Adipose tissue (tissue), 3 donors: ENCODE measurements at regions not wholly inside any gene's neighbourhood (a gene's known extent, or its start where the extent isn't known, plus 50 kb on each side); places are given as distances from the start of the nearest gene placed in this dataset.

Source experiments
- H3K27ac ChIP-seq: one replicate; pipeline ENCODE4 v1.5.1; 2013; ENCODE audit warnings: low read depth, low read length
- WGBS, 3 donors: extraction: QIAGEN DNeasy Blood & Tissue Kit; methylation state at CpG; one replicate each; pipeline ENCODE4 v1.1.7; 2013; 5-methylcytosine and 5-hydroxymethylcytosine counted together
- donor health status: healthy with polysubstance abuse.
- donor health status: Bipolar disorder and iron deficiency.
- donor health status: healthy.

DNA sequence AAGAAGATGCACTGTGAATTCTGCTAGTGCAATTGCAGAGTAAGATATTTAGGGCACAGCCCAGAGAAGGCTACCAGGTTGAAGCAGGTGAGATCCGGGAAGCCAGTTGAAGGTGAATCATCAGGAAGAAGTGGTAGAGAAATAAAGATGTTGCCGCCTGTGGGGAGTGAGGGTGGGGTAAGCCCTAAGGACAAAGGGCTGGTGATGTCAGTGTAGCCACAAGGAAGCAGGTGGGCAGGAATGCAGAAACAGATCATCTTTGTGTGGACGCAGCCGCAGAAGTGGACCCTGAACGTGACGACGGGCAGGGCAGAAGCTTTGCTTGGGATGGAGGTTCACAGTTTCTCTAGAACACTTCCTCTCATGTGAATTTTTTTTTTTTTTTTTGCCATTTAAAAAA is 164.2 kb downstream of the ACTL7B start:
- 72 to 88% (median 83%) methylated on average over 7 of the region's 7 CpGs for WGBS, 3 donors
- H3K27ac ChIP-seq = no peak overlapping the region

DNA sequence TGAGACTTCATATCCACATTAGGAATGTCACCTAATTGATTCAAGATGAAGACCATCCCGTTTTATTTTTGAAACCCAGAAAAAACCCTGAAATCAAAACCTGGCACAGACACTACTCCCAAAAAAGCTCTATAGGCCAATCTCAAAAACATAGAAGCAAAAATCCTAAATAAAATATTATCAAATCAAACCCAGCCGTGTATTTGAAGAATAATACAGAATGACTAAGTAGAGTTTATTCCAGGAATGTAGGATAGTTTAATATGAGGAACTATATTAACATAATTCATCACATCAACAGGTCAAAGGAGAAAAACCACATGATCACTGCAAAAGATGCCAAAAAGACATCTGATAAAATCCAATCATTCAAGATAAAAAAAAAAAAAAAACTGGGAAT is 167.1 kb downstream of the ACTL7B start:
- 62 to 76% (median 67%) methylated on average over 2 of the region's 2 CpGs for WGBS, 3 donors

DNA sequence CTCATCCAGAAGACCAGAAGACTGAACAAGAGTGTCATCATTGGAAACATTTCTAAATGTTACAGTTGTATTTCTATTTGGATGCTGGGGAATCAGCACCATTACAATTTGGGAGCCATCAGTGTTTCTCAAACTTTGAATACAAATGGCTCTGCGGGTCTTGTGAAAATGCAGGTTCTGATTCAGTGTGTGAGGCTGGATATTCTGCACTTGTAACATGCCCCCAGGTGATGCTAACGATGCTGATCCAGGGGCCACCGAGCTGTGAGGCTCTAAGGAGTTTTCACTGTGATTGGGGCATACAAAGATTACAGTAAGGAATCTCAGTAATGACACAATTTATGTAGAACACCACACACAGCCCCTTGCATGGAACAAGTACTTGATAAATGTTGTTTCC is 167.7 kb downstream of the ACTL7B start:
- 74 to 90% (median 86%) methylated on average over 3 of the region's 3 CpGs for WGBS, 3 donors
- no peak overlapping the region for H3K27ac ChIP-seq

More for the DNA sequence above, 167.1 kb downstream of the ACTL7B start:
- no peak overlapping the region for H3K27ac ChIP-seq

DNA sequence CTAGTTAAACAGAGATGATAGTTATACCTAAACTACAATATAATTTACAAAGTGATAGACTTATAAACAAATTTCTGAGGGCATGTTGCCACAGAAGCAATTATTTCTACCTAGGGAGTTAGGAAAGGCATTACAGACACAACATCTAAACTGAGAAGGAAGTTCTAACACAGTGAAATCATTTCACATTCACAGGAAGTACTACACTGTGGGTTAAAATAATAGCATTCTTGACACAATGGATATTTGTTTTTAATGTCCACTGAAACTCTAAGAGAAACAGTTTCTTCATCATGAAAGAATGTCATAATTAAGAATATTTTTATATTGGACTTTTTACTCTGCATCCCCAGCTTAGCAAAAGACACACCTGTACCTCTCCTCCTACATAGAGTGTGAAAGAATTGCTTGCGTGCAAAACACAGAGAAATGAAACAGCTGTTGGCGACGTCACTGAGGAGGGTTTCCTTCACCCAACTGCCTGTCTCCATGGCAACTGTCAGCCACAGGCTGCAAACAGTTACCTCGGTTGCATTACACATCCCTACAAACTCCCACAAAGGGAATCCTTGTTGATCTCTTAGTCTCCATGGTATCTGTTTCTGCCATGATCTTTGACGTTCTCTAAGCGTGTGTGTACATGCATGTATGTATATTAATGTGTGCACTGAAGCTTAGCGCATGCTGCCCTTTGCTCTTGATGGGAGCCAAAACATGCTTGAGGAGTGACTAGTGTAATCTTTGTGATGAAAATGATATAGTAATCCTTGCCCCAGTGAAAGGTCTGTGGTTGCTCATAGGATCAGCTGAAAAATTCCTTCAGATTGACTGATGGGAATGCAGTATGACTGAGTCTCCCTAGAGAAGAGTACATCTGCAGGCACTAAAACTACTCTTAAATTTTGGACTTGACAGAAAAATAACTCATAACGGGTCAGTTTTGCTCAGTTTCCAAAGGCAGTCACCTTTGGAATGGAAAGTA is 168.5 kb downstream of the ACTL7B start:
- 62 to 73% (median 67%) methylated on average over 8 of the region's 8 CpGs for WGBS, 3 donors

DNA sequence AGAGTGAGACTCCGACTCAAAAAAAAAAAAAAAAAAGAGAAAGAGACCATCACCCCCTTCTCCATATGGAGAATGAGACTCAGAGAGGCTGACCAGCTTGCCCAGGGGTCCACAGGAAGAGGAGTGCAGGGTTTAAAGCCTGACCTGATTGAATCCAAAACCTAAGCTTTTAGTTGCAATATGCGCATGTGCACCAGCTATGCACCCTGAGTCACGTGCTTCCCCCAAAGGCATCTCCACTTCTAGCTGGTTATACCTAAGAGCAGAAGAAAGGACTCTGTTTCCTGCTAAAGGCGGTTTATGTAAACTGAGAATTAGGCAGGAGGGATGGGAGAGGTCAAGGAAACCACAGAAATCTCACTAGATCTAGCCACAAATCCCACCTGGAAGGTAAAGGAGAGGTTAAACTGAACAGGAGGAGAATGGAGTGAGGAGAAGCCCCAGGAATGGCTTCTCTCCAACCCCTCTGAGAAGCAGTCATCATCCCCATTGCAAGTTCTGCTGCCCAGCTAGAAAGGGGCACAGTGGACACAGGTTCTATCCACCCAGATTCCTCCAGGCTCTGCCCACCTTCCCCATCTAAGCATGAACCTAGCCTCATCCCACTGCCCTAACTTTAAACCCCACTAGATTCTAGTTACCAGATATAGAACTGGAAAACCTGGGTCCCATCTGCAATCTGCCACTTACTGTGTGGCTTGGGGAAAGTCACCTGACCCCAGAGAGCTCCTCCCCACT is 171.3 kb downstream of the ACTL7B start:
- WGBS, 3 donors = 70 to 96% (median 91%) methylated on average over 3 to 4 of the region's 4 CpGs

More for the DNA sequence above, 168.5 kb downstream of the ACTL7B start:
- H3K27ac ChIP-seq = no peak overlapping the region

DNA sequence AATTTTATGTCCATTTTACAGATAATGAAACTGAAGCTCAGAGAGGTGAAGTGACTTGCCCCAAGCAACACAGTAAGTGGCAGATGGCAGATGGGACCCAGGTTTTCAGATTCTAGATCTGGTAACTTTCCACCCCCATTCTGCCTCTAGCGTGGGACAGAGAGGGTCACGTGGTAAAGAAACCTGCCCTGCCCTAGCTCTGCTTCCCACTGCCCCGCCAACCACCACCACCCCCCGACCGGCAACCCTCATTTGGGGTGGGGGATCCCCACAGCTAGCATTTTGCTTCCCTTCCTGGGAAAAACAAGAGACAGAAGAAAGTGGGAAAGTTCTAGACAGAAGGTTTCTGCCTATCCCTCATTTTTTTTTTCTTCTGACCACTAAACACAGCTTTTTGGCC is 172.5 kb downstream of the ACTL7B start:
- 90 to 94% (median 92%) methylated on average over 5 of the region's 5 CpGs for WGBS, 3 donors
- no peak overlapping the region for H3K27ac ChIP-seq

More for the DNA sequence above, 171.3 kb downstream of the ACTL7B start:
- H3K27ac ChIP-seq = no peak overlapping the region

DNA sequence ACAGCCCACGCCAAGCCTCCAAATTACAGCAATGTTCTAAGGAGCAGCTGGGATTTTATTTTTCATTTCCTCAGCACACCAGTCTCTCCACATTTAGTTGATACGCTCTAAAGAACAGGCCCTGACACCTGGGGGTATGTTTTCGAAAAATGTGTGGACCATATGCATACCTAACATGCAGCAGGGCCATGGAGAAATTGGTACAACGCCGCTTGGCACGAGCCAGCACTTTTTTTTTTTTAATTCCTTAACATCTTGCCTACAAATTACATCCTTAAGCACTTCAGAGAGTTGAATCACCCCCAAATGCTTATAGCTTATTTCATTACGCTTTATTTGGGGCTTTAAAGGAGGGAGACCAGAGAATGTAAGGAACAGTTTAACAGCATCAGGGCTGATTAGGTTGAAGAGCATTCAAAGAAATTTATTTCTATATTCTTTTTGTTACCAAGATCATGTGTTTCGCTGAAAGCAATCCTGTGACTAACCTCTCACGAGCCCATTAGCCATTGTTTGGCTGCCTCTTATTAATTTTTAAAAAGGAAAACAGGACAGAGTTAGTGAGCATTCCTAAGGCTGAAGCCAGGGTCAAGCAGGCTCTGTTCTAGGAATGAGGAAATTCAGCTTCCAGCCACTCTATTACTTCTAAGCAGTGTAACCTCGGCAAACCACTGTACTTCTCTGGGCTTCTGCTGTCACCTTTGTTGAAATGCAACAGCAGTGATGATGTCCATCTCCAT is 173.8 kb downstream of the ACTL7B start:
- no peak overlapping the region for H3K27ac ChIP-seq
- WGBS, 3 donors = 75 to 90% (median 86%) methylated on average over 10 of the region's 10 CpGs

DNA sequence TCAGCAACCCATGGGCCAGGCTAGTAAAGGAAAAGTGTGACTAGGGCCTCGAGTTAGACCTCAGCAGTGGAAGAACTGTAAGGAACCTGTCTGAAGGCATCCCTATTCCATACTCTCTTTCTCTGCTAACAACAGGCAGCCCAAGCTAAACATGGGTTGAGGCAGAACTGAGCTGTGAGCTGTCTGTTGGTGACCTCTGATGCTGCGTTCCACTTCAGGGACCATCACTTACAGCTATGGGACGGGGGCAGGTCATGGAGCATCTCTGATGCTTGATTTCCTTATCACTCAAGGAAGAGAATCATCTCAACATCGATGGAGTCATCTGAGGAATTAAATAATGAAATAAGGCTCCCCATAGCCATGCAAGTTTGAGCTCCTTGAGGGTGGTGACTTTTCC is 174.8 kb downstream of the ACTL7B start:
- WGBS, 3 donors = 84 to 92% (median 90%) methylated on average over 4 of the region's 4 CpGs
- no peak overlapping the region for H3K27ac ChIP-seq

DNA sequence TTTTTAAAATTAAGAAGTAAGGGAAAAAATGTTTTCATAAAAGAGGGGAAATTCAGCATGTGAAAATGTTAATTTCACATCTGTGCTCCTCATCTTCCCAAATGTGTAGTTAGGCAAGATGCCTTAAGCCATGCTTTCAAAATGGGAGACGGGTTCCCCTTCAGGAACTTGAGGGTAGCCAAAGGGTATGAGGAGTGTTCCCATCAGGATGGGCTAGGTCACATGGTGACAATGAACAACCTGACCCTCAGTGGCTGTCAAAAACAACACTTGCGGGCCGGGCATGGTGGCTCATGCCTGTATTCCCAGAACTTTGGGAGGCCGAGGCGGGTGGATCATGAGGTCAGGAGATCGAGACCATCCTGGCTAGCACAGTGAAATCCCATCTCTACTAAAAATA is 178.0 kb downstream of the ACTL7B start:
- H3K27ac ChIP-seq = no peak overlapping the region
- 87 to 99% (median 96%) methylated on average over 6 of the region's 6 CpGs for WGBS, 3 donors

DNA sequence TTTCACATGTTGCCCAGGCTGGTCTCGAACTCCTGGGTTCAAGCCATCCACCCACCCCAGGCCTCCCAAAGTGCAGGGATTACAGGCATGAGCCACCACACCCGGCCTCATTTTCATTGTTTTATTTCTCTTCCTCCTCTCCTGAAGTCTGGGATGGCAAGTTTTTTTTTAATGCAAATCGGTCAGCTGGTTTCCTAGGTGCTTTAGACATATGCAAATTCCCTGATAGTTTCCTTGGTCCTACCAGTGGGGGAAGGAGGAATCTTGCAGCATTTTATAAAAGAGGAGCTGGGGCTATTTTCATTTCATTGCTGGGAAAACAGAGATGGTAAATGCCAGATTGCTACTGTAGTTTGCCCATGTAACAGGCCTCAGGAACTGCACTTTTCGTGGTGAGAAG is 179.4 kb downstream of the ACTL7B start:
- WGBS, 3 donors = 66 to 86% (median 83%) methylated on average over 4 of the region's 4 CpGs
- H3K27ac ChIP-seq = no peak overlapping the region

DNA sequence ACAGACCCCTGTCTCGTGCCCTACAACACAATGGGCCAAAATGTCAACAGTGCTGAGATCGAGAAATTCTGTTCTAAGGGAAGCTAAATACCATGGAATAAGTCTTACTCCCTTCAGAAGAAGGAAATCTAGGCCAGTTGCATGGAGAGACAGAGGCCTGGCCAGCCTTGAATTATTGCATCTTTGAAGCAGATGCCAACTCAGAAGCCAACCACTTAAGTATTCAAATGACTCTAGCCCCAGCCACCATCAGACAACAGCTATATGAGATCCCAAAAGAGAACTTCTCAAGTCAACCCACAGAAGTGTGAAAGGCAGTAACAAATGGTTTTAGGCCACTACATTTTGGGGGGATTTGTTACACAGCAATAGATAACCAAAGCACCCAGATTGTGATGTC is 180.1 kb downstream of the ACTL7B start:
- H3K27ac ChIP-seq = no peak overlapping the region
- WGBS, 3 donors = 61 to 93% (median 88%) methylated on average over 2 of the region's 2 CpGs

DNA sequence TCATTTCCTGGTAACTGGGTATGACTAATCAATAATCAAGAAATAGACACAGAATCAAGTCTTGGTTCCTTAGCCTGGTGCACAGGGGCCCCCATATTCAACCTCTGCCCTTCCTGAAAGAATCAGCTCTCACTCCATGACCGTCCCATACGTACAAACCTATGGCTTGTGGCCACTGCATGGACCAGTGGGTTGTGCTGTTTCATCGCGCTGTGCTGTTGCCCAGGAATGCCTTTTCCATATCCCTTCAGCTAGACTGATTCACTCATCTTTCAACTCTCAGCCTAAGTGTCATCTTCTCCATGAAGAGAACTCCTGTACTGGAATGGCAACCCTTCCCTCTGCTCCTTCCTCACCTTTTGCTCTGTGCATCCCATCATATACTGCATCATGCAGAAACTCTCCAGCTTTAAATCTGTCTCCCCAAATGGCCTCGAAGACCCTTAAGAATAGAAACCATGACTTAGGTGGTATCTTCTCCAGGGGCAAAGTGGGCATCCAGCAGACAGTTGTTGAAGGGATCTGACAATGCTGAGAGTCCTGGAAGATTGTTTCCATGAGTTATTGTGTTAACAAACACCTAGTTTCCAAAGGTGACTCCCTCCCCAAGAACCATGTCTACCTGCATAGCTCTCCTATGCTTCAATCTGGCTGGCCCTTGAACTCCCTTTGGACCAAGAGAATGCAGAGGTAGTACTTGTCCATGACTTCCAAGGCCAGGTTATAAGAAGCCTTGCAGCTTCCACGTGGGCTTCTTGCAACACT is 180.8 kb downstream of the ACTL7B start:
- WGBS, 3 donors = 82 to 89% (median 88%) methylated on average over 6 of the region's 6 CpGs
- H3K27ac ChIP-seq = no peak overlapping the region

DNA sequence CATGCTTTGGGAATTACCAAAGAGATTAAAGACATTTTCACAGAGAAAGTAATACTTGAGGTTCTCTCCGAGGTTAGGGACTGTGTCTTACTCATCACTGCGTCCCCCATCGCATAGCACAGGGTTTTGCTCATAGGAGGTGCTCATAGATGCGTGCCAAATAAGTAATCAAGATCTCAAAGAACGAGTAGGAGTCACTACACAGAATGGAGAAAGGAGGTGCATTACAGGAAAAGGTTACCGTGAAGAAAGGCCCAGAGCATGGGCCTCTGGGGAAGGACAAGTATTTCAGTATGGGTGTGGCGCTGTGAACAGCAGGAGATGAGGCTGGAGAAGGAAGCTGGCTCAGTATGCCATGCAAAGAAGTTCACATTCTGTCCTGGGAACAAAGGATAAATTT is 182.4 kb downstream of the ACTL7B start:
- H3K27ac ChIP-seq = no peak overlapping the region
- WGBS, 3 donors = 69 to 79% (median 72%) methylated on average over 7 of the region's 7 CpGs

DNA sequence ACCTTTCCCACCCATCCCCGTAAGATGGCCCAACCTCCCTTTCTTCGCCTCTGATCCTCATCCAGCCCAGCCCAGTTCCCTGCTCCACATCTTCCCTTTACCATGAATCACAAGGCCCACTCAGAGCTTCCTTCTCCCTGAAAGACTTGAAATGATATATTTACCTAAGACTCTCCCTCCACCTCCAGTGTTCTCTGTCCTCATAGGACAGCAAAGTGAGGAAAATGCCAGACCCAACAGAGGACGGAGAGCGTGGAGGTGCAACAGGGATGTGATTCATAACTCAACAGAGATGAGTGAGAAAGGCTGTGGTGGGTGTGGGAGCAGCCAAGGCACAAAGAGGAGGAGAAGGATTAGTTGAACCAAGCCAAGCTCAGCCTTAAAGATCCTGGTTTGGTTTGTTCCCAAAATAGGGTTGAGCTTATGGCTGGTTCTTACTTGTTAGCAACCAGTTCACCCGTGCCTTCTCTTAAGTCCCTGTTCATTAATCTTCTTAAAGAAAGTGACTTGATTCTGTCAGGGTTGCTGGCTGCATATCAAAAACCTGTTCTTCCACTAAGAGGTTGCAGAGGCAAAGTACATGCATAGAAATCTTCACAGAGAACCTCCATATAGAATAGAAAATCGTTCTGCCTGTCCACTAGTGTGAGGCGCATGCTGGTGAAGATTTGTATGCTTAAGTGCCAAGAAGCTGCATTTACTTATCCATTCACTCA is 183.2 kb downstream of the ACTL7B start:
- 69 to 89% (median 85%) methylated on average over 7 of the region's 7 CpGs for WGBS, 3 donors
- H3K27ac ChIP-seq = no peak overlapping the region

DNA sequence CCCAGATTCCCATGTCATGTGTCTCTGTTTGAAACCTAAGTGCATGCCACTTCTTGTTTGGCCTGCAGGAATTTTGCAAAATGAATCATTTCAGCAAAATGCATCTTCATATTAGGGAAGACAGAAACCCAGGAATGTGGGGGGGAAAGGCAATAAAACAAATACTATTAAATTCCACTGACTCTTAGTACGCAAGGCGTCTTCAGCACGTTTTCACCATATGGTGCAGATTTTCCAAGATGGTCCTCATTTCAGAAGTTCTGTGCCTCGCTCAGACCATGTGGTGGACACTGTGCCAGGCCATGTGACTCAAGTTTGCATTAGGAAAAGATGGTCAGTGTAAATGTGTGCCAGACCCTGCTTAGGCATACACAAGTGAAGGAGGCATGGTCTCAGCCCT is 184.0 kb downstream of the ACTL7B start:
- WGBS, 3 donors = 79 to 90% (median 84%) methylated on average over 4 of the region's 4 CpGs
- H3K27ac ChIP-seq = no peak overlapping the region

DNA sequence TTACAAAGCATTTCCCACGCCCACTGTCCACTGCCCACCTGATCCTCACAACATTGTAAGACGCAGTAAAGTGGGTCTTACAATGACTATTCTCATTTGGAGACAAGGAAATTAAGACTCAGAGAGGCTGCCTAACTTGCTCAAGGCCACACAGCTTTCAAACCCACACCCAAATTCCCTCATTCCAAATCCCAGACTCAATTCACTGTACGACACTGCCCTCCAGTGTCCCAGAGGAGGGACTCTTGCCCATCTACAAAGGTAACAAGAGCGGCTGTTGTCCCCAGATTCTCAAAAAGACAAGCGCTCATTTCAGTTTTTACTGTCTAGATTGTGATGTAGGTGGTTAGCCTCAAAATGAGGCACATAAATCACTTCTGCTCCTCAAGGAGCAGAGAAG is 184.6 kb downstream of the ACTL7B start:
- H3K27ac ChIP-seq = no peak overlapping the region
- WGBS, 3 donors = 79 to 92% (median 91%) methylated on average over 5 of the region's 5 CpGs

DNA sequence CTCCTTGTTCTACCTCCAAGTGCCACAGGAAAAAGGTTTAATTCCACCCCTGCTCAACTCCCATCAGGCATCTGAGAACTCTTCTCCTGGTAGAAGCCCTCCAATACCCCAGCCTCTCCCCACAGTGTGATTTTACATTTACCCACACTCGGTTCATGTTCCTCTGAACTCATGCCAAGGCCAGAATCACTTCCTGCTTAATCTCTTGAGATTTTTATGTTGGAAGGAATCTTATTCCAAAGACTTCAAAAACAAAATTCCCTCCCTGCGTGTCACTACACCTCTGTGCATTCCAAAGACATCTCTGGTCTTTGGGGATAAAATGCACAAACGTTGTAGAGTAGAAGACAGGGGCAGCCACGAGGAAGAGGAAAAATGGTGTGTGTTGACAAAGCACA is 186.8 kb downstream of the ACTL7B start:
- 30 to 41% (median 38%) methylated on average over 4 of the region's 4 CpGs for WGBS, 3 donors
- H3K27ac ChIP-seq = no peak overlapping the region
